Endothelial cell (in vitro differentiated cells): ENCODE measurements at regions not wholly inside any gene's neighbourhood (a gene's known extent, or its start where the extent isn't known, plus 50 kb on each side); places are given as distances from the start of the nearest gene placed in this dataset.

Source experiments
- DNase-seq: peaks from one replicate; pipeline ENCODE4 v3.0.0; 2021; ENCODE audit warnings: low spot score
- H3K27ac Mint-ChIP-seq: one replicate; pipeline ENCODE4 v1.8.0; 2021; ENCODE audit warnings: mixed read lengths, inconsistent platforms; ENCODE audit not compliant: unreplicated experiment
- H3K27me3 Mint-ChIP-seq: one replicate; pipeline ENCODE4 v1.8.0; 2021; ENCODE audit warnings: mild to moderate bottlenecking, moderate library complexity, mixed read lengths, inconsistent platforms; ENCODE audit not compliant: unreplicated experiment
- H3K36me3 Mint-ChIP-seq: one replicate; pipeline ENCODE4 v1.8.0; 2021; ENCODE audit warnings: mild to moderate bottlenecking, low read depth, mixed read lengths, inconsistent platforms; ENCODE audit not compliant: unreplicated experiment
- H3K4me1 Mint-ChIP-seq: one replicate; pipeline ENCODE4 v1.8.0; 2021; ENCODE audit warnings: mild to moderate bottlenecking, mixed read lengths, inconsistent platforms; ENCODE audit not compliant: unreplicated experiment
- H3K4me3 Mint-ChIP-seq: one replicate; pipeline ENCODE4 v1.8.0; 2021; ENCODE audit warnings: mild to moderate bottlenecking, mixed read lengths, inconsistent platforms; ENCODE audit not compliant: unreplicated experiment
- H3K9me3 Mint-ChIP-seq: one replicate; pipeline ENCODE4 v1.8.0; 2021; ENCODE audit warnings: mixed read lengths, inconsistent platforms; ENCODE audit not compliant: unreplicated experiment
- TF ChIP-seq, protein P1 (sequence below): fragments of 200-600 bp; sonication (generic); IDR thresholded peaks from one replicate; pipeline ENCODE4 v1.5.0; 2021; ENCODE audit warnings: antibody characterized with exemption; ENCODE audit not compliant: unreplicated experiment

GRCh38 chr18:44564922-44565321, 115.8 kb upstream of the SETBP1 start:
- Mint-ChIP-seq H3K4me3 (no peak overlapping the region), H3K36me3 (no peaks in the 10 kb centered on the region), H3K4me1 (peaks cover 14% of the 10 kb centered on the region), H3K27me3 (no peaks in the 10 kb centered on the region), H3K27ac (peak overlapping the region; percentile 85), H3K9me3 (no peaks in the 10 kb centered on the region)
- no peak for DNase-seq
- TF ChIP-seq, protein P1, sequence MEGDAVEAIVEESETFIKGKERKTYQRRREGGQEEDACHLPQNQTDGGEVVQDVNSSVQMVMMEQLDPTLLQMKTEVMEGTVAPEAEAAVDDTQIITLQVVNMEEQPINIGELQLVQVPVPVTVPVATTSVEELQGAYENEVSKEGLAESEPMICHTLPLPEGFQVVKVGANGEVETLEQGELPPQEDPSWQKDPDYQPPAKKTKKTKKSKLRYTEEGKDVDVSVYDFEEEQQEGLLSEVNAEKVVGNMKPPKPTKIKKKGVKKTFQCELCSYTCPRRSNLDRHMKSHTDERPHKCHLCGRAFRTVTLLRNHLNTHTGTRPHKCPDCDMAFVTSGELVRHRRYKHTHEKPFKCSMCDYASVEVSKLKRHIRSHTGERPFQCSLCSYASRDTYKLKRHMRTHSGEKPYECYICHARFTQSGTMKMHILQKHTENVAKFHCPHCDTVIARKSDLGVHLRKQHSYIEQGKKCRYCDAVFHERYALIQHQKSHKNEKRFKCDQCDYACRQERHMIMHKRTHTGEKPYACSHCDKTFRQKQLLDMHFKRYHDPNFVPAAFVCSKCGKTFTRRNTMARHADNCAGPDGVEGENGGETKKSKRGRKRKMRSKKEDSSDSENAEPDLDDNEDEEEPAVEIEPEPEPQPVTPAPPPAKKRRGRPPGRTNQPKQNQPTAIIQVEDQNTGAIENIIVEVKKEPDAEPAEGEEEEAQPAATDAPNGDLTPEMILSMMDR: no peak

DNA sequence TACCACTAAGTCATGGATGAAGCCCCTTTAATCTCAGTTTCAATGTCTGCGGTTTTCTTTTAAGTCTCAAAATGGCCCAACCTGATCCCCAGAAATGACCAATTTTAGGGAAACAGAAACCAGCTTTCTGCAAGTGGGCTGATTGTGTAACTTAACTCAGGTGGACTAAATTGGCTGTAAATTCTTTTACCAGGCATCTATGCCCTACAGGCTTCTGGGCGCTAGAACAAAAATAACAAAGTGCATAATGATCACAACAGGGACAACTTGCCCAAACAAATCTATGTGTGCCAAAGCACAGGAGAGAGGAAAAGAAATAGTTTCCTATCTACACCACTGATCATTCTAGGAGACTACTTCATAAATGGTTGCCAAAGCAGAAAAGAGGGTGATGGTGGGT, 112.3 kb upstream of the SETBP1 start:
- Mint-ChIP-seq H3K4me1 (peaks cover 25% of the 10 kb centered on the region), H3K9me3 (no peaks in the 10 kb centered on the region), H3K27me3 (peaks cover 3% of the 10 kb centered on the region), H3K27ac (no peak overlapping the region), H3K4me3 (no peak overlapping the region), H3K36me3 (no peaks in the 10 kb centered on the region)
- DNase-seq: no peak
- TF ChIP-seq, protein P1: no peak

DNA sequence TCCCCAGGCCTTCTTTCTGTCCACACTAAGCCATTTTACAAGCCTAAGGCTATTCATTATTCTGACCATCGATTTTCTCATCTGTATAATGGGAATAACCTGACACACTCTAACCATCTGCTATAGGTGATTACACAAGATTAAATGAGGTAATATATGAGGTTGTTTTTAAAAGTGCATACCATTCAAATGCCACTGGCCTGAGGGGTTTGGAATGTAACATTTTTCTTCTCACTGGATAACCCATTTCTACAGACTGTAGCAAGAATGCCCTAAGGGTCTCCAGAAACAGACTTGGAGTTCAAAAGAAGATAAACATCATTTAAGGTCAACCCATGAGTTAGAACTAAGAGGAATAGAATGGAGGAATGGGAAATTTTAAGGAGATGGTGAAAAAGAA, 111.7 kb upstream of the SETBP1 start:
- DNase-seq: no peak
- TF ChIP-seq, protein P1: no peak
- Mint-ChIP-seq H3K36me3 (no peaks in the 10 kb centered on the region), H3K4me3 (no peak overlapping the region), H3K4me1 (peaks cover 25% of the 10 kb centered on the region), H3K27ac (no peak overlapping the region), H3K27me3 (peaks cover 3% of the 10 kb centered on the region), H3K9me3 (no peaks in the 10 kb centered on the region)

DNA sequence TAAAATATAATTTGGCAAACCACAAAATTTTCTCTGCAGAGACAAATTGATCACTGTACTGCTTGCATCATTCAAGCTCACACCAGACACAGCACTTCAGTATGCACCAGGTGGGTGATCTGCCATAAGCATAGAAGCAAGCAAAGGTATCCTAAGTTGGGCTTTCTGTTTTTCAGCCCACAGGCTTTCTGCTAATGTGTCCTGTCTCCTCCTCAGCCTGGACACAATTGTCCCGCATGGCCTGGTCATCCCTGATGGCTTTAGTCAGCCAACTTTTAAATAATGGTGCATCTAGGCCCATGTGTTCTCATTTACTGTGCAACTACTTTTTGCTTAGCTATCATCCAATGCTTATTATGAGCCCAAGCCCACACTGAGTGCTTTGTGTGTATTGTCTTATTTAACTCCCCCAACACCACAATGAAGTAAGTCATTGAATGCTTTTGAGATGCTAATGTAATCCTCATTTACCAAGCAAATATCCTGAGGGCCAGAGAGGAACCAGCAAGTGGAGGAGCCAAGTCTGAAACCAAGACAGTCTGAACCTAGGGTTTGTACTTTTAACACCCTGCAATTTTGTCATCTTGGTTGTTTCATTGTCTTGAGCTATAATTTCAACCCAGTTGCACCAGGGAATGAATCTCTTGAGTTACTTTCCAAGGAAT, 111.2 kb upstream of the SETBP1 start:
- Mint-ChIP-seq H3K4me1 (peaks cover 25% of the 10 kb centered on the region), H3K36me3 (no peaks in the 10 kb centered on the region), H3K9me3 (no peaks in the 10 kb centered on the region), H3K27ac (no peak overlapping the region), H3K27me3 (peaks cover 3% of the 10 kb centered on the region), H3K4me3 (no peak overlapping the region)
- no peak for DNase-seq
- TF ChIP-seq, protein P1: no peak

DNA sequence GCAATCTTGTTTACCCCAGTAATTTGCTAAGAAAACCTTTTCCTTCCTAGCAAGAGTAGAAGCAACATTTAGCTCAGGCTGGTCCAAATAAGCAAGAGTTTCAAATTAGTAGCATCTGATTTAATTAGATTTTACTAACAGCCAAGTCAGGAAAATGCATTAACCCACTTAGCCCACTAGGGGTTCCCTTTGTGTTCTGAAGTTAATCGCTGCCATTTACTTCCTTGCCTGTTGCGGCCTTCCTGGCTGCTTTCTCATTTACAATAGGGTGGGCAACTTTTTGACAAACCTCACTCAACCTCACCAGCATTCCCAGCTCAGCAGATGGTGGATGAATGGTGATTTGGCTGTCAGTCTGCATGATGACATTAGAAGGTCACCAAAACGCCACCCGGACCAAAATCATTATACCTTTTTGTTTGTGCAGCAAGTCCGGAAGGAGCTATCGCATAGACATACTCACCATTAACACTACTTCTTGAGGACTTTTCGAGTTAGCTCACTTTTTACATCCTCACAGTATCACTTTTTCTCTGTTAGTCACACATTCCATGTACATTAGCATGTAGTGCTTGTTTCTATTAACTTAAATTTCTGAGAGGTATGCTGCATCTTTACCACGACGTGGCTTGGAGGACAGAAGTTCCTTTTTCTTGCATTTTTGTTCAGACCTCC, 101.5 kb upstream of the SETBP1 start:
- Mint-ChIP-seq H3K4me3 (no peak overlapping the region), H3K36me3 (no peaks in the 10 kb centered on the region), H3K9me3 (no peaks in the 10 kb centered on the region), H3K27me3 (no peaks in the 10 kb centered on the region), H3K4me1 (peaks cover 10% of the 10 kb centered on the region), H3K27ac (no peak overlapping the region)
- TF ChIP-seq, protein P1: peak; percentile 85
- DNase-seq: no peak
